HG03354 (cell line): ENCODE measurements at regions not wholly inside any gene's neighbourhood (a gene's known extent, or its start where the extent isn't known, plus 50 kb on each side); places are given as distances from the start of the nearest gene placed in this dataset.

Experiments used
- ATAC-seq: cut with Tn5 transposase; IDR thresholded peaks from one replicate; pipeline ENCODE4 v1.9.1; 2021; ENCODE audit warnings: mild to moderate bottlenecking; ENCODE audit not compliant: unreplicated experiment, poor library complexity, severe bottlenecking

DNA sequence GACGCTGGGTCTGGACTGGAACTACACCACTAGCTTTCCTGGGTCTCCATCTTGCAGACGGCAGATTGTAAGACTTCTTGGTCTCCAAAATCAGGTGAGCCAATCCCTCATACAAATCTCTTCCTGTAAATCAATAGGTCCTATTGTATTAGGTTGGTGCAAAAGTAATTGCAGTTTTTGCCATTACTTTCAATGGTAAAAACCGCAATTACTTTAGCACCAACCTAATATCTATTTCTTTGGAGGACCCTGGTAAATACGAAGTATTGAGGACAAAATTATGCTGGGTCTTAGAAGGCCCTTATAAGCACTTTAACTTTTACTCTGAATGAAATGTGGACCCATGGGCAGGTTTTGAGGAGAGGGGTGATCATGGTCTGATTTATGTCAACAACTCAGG lies 330.6 kb upstream of the C16orf82 start:
- no peak for ATAC-seq

DNA sequence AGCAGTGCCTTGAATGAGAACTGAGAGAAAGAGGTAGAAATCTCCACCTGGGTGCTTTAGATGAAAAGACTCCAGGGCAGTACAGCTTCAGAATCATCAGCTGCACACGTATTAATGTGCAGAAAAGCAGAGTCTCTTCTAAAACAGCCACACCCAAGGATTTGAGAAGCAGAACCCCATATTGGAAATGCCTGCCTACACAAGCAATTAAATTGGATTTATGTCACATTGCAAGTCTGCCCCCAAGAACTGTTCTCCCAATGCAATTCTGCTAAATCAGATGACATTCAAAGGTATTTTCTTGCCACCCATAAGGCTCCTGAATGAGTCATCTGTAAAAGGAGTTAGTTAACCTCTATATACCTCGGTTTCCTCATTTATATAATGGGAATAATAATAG lies 326.0 kb upstream of the C16orf82 start:
- ATAC-seq = no peak

DNA sequence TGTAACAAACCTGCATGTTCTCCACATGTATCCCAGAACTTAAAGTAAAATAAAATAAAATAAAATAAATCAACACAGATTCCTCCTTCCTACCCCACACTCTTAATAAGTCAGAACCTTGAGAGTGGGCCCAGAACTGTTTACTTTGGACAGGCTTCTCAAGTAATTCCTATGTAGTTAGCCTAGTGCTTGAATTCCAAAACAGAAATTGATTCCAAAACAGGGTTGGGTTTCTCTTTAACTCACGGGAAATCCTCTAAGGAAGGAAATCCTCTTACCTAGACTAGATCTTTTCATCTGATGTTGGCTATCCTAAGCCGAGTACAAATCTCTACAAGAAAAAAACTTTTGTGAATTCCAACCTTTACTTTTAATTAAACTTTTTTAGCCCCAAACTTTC lies 324.7 kb upstream of the C16orf82 start:
- ATAC-seq = no peak

DNA sequence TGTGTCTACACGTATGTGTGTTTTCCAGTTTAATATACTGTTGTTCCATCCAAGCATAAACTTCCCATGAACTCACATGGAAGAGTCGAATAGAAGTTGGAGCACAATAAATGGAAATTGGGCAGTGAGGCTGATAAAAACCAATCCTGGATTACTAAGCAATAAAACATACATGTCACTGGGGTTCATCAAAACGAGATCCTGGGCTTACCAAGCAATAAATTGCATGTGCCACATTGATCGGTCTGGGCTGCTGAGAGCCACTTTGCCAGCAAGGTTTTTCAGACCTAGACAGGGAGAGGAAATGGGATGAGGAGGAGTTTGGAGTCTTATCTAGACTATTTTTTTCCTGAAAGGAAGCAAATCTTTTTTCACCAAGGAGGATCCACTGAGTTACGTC lies 322.3 kb upstream of the C16orf82 start:
- no peak for ATAC-seq

DNA sequence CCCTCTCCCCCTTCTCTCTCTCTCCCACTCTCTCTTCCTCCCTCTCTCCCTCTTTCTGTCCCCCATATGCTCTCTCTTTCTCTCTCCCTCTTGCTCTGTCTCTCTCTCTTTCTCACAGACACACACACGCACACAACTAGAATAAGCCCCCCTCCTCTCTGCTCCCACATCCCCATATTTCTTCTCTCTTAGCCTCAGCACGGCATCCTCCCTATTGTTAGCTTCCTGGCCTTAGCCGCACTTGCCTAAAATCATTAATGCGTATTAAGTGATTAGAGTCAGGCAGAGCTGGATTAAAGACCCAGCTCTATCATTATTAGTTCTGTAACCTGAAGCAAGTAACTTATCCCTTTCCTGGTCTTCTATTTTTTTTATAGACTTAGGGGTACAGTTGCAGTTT lies 319.0 kb upstream of the C16orf82 start:
- no peak for ATAC-seq

DNA sequence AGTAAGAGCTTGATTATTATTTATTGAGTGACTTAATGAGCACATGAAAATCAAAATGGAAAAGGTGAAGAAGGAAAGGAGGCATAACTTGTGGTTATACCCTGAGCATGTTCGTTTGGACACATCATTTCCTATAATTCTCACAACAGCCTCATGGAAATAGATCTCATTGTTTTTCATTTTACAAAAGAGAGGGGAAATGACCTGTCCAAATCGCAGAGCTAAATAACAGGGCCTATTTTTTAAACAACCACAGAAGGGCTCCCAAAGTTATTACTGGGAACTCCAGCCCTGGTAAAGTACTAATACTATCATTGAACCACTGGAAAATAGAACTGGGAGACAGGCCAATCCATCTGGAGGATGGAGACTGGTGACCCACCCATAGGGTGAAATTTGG lies 317.7 kb upstream of the C16orf82 start:
- no peak for ATAC-seq

DNA sequence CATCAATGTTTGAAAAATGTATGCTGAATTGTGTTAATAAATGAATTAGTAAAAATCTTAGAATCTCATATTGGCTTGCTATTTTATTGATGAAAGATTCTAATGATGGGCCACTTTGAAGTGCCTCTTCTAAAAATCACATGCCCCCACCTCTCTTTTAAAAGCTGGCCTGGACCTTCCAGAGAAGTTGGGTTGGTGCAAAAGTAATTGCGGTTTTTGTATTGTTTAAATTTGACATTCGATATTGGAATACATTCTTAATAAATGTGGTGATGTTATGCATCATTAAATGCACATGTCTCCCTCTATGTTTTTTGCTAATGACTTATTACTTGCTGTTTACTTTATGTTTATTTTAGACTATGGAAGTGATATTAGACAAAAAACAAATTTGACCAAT lies 314.6 kb upstream of the C16orf82 start:
- no peak for ATAC-seq

DNA sequence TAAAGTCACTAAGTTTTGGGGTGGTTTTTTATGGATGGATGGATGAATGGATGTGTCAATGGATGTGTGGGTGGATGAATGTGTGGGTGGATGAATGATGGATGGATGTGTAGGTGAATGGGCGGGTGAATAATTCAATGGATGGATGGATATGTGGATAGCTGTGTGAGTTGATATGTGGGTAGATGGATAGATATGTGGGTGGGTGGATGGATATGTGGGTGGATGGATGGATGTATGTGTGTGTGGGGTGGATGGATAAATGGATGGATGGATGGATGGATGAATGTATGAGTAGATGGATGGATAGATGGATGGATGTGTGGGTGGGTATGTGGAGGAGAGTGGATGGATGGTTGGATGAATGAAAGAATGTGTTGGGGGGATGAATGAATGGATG lies 310.1 kb upstream of the C16orf82 start:
- ATAC-seq = no peak

DNA sequence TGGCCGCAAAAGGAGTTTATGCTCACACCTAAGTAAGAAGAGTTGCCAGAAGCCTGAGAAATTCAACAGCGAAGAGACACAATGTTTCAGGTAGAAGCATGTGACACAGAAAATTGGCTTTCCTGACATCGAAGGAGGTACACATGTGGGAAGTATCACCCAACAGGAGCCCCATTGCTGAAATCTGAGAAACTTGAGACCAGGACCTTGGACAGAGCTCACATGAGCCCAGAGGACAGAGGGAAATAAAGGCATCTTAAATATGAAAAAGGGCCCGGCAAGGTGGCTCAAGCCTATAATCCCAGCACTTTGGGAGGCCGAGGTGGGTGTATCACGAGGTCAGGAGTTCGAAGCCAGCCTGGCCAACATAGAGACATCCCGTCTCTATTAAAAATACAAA lies 304.1 kb upstream of the C16orf82 start:
- no peak for ATAC-seq

DNA sequence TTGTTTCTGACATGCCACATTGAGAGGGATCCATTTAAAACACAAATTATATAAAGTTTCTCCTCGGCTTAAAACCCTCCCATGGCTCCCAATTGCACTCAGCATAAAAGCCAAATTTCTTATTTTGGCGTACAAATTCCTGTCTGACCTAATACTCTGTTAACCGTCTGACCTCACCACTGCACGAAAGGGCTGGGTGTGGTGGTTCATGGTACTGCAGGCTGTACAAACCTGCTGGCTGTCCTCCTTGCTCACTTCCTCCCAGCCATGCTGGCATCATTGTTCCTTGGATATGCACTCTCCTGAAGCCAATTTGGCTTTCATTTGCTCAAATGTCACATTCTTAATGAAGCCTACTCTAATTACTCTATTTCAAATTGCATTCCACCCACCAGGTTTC lies 301.6 kb upstream of the C16orf82 start:
- no peak for ATAC-seq

DNA sequence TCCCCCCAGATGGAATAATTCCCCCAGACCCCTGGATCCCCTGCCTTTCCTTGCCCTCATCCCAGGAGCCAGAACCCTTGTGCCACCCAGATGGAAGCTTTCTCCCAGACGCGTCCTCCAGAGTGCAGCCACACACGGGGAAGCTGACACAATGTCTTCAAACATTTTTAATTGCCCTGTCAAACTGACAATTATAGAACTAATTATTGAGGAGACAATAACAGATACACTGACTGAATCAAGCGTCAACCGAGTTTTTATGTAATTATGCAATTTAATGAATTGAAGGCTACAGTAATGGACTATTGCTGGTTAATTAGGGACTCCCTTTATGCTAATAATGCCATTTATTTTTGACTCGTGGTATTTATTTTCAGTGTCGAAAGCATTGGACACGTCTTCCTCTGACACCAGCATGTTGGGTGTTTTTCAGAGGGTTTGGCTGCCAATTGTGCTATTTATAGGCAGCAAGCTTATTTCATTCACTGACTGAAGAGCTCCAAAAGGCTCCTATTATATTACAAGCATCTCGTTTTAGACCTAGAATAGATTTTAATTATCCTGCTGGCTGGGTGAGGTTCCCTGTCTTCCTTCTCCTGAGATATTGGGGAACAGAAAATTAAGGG lies 298.2 kb upstream of the C16orf82 start:
- ATAC-seq = no peak

DNA sequence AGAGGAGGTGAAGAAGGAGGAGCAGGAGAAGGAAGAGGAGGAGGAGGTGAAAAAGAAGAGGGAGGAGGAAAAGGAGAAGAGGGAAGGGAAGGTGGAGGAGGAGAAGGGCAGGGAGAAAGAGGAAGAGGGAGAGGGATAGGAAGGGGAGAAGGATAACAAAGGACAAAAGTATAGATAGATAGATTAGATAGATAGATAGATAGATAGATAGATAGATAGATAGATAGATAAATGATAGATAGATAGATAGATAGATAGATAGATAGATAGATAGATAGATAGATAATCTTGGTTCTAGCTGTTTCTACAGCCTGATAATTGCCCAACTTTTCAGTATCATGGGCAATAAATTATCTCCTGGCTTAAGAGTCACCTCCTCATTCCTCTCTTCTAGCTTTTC lies 296.2 kb upstream of the C16orf82 start:
- ATAC-seq = no peak

DNA sequence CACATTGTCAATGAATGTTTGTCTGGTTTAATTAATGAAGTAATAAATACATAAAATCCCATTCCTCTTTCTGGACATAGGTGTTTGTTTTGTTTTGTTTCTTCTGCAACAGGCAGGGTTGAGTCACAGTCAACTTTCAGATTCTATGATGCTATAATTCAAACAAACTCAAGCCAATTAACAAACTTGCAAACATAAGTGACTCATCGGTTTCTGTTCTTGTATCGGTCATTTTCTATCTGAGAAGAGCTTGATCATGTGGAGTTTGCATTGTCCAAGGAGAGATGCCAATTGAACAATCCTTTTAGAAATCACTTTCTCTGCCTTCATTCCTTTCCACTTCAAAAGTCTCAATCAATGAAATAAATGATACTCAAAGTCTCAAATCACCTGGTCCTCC lies 294.2 kb upstream of the C16orf82 start:
- no peak for ATAC-seq

DNA sequence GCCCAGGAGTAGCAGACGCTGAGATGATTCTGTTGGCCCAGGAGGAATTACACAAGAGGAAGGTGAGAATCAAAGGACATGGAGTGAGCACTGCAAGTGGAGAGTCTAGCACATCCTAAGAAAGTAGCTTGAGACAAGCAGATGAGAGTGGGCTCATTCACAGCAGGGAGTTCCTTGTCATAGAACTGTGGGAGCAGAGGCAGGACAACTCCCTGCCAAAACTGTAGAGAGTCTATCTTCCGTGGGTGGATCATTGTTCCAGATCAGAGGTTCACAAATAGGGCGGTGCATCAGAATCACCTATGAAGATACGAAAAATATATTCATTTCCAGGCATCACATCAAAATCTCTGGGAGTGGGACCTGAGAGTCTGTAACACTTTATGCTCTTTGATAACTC lies 288.9 kb upstream of the C16orf82 start:
- no peak for ATAC-seq

DNA sequence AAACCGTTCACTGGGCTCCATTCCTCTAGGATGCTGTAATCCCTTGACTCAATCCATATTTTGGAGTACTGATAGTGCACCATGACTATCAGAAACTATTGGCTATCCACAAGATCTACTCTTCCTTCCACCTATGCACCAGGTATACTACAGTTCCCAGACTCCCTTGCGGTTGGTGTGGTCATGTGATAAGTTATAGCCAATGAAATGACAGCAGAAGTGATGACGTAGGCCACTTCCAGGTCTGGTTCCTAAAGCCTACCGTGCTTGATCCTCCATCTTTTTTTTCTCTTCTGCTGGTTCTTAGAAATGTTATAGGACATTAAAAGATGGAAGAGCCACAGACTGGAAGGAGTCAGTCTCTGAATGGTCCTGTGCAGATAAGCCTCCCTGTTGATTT lies 278.8 kb upstream of the C16orf82 start:
- no peak for ATAC-seq

DNA sequence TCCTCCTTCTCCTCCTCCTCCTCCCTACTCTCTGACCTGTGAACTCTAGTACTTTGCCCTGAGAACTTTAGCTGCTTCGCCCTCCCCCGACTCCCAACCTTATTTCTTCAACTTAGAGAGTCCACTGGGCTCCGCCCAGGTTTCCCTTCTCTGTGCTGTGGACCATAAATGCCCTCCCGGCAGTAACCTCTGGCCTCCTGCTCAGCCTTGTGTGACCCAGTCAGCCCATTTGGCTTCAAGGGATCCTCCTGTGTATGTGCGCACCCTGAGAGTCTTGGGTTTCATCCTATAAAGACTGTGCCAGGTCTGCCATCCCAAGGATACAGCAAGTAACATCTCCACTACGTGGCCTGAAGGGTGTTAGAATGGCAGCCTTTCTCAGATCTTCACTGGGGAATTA lies 275.6 kb upstream of the C16orf82 start:
- ATAC-seq = no peak

DNA sequence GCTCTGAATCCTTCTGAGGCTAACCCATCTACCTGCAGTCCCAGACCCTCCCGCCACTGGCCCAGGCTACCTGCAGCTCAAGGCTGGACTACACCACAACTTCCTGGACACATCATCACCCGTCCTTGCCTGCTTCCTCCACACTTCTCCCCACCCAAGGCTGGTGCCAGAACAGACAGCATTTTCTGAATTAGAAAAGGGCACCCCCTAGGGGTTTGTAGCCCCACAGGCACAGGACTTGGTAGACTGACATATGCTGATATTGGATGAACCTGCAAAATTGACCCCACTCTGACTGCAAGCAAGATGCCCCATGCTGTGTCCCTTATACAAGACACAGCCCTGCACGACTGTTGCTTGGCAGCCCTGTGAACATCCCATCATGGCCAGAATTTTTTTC lies 271.5 kb upstream of the C16orf82 start:
- no peak for ATAC-seq

DNA sequence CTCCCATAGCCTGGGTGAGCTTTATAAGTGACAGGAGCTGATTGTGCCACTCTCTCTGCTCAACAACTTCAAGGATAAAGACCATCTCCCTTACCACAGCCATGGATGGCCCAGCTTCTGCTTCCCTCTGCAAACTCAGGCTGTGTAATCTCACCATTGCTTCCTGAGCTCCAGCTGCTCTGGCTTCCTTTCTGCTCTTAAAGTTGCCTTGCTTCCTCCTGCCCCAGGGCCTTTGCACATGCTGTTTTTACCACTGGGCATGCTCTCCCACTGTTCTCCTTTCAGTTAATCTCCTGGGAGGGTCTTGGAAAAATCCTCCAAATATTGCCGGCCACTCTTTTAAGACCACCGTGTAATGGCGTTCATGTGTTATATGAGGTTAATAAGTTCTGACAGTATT lies 265.1 kb upstream of the C16orf82 start:
- ATAC-seq = no peak

DNA sequence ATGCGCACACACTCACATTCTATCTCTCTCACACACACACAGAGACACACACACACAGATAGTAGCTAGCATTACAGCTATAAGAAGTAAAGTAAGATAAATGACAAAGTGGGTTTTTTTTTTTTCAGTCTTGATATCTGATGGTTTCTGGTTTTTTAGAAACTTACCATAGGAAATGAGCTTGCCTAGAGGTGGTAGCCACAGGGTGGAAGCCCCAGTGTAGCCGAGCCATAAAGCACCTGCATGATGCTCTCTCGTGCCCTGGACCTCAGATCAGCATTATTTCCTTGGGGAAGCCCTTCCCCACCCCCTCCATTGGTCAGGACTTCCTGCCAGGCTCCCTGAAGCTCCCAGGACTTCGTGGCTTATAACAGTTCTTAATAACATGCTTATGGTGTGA lies 264.3 kb upstream of the C16orf82 start:
- no peak for ATAC-seq

DNA sequence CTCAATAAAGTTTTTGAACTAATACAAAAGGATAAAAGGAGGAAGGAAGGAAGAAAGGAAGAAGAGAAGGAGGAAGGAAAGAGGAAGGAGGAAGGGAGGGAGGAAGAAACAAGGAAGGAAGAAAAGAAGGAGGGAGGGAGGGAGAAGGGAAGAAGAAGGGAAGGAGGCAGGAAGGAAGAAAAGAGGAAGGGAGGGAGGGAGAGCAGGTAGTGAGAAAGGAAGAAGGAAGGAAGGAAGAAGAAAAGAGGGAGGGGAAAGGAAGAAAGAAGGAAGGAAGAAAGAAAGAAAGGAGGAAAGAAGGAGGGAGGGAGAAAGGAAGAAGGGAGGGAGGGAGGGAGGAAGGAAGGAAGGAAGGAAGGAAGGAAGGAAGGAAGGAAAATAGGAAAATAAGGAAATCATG lies 263.8 kb upstream of the C16orf82 start:
- ATAC-seq = no peak

DNA sequence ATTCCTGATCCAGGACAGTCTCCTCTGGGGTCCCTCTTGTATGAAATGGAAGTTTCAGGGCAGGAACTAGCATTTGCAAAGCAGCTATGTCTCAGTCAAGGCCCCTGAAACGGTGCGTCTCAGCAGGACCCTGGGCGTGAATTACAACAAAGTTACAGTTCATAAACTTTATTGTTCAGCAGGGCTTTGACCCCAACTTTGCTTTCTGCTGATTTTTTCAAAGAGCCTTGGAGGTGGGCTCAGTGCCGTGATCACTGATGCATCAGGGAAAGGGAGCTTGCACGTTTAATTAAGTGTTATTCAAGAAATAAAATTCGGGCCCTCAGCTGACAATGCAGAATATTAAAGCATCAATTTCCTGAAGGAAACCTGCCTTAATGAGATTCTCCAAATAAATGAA lies 260.1 kb upstream of the C16orf82 start:
- no peak for ATAC-seq

DNA sequence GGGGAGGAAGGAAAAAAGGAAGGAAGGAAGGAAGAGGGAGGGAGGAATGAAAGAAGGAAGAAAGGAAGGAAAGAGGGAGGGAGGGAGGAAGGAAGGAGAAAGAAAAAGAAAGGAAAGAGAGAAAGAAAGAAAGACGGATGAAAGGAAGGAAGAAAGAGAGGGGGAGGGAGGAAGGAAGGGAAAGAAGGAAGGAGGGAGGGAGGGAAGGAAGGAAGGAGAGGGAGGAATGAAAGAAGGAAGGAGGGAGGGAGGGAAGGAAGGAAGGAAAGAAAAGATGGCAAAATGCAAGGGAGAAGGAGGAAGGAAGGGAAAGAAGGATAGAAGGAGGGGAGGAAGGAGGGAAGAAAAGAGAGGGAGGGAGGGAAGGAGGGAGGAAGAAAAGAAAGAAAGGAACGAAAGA lies 257.3 kb upstream of the C16orf82 start:
- no peak for ATAC-seq

DNA sequence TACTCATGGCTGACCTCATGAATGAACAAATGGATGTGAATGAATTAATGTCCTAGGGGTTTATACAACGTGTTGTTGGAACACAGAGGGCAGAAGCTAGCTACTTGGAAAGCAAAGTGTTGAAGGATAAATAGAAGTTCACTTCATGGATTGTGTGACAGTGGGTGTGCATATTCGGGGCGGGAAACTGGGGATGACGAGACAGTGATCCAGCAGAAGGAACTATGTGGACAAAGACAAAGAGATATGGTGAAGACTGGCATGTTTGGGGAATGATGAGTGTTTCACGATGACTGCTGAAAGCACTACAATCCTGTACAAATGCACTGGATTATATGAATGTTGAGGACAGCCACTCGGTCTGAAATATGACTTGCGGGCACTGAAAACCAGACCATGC lies 250.5 kb upstream of the C16orf82 start:
- ATAC-seq = no peak
